GM18519 (cell line): ENCODE measurements at regions not wholly inside any gene's neighbourhood (a gene's known extent, or its start where the extent isn't known, plus 50 kb on each side); places are given as distances from the start of the nearest gene placed in this dataset.

Source experiments
- ATAC-seq: cut with Tn5 transposase; IDR thresholded peaks from one replicate; pipeline ENCODE4 v1.9.1; 2021; ENCODE audit warnings: mild to moderate bottlenecking, moderate library complexity; ENCODE audit not compliant: unreplicated experiment, low FRiP score

- ATAC-seq: no peak
Observed at GRCh38 chr13:83620530-83621220, 261.6 kb downstream of the SLITRK1 start.

DNA sequence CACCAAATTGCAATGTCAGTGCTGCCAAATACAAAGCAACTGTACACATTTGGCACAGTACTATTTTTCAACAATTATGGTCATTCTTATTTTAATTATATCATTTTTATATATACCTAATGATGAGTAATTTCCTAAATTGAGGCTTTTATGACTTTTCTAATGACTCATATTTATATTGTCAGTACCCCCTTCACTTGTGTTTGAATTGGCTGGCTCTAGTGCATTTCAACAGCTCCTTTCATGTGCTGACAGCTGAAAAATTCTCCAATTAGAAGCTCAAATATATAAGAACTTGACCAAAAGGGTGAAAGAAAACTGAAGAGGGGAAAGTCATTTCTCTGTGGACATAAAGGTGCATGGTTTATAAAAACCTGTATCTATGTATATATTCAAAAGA lies 263.3 kb downstream of the SLITRK1 start:
- no peak for ATAC-seq

GRCh38 chr13:83613524-83613923 lies 268.8 kb downstream of the SLITRK1 start:
- no peak for ATAC-seq

DNA sequence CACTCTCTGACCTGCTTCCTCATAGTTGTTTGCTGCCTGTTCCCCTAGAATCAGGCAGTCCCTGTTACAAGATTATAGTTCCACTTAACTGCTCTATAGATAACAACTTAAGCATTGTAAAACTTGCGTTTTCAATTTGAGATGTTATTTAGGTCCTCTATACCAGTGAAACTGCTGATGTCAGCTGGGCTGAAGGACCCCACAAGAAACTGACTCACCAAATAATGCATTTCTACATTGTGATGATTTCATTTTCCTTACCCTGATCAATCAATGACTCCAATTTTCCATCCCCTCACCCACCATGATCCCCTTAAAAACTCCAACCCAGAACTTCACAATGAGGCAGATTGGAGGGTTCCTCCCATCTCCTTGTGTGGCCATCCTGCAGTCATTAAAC lies 280.7 kb downstream of the SLITRK1 start:
- ATAC-seq: no peak

DNA sequence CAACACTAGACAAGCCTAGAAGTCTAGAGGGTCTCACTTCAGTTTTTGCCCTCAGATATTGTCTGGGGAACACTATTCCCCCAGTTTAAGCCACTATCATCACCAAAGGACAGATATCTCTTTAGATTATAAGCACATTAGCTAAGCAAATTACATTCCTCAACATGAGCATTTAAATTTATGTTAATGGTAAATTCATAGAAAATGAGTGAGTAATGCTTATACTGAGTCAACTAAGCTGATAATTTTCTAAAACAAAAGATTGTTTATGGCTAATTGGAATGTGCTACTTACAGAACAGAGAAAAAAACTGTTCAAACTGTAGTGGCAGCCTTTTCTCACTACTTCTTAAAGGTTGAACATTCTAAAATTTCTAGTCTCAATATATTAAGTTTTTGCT lies 290.2 kb downstream of the SLITRK1 start:
- ATAC-seq: no peak

DNA sequence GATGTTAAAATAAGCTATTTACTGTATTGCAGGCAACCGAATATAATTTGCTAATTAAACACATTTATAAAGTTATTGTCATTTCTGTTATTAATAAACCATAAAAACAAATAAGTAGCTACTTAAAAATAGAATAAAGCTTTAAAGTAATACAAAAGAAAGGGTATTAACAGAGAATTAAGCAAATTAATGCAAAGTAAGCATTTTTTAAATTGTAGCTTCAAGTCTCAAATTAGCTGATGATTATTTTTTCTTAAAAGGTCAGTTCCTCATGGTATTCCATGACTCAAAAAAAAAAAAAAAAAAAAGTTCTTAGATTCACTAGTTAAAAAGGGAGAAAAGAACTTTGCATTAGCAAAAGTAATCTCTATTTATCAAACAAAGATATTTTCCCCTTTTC lies 292.5 kb downstream of the SLITRK1 start:
- ATAC-seq: no peak

DNA sequence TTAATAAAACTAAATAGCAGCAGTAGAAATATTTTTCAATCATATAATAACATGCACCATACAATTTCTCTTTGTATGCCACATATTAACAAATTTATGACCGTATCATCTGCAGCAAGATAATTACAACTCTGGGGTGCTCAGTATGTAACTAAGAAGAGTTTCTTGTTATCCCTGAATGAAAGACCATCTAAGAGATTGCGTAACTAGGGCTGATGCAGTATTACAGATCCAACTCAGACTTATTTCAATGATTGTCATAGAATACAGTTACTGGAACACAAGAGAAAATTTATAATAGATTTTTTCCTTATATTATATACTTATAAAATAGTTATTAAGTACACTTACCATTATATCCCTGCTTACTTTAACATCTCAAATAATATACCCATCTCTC lies 305.1 kb downstream of the SLITRK1 start:
- ATAC-seq: no peak

GRCh38 chr13:83568019-83568418 lies 314.3 kb downstream of the SLITRK1 start:
- no peak for ATAC-seq

DNA sequence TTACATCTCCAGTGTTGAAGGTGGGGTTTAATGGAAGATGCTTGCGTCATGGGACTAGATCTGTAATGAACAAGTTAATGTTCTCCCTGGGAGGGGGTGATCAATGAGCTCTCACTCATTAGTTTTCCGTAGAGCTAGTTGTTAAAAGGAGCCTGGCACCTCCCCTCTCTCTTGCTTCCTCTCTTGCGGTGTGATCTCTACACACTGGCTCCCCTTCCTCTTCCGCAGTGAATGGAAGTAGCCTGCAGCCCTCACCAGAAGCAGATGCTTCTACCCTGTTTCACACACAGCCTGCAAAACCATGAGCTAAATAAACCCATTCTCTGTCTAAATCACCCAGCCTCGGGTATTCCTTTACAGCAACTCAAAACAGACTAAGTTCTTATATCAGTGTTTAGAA lies 318.8 kb downstream of the SLITRK1 start:
- no peak for ATAC-seq

GRCh38 chr13:83557845-83558244 lies 324.4 kb downstream of the SLITRK1 start:
- no peak for ATAC-seq

GRCh38 chr13:83549671-83550070 lies 332.6 kb downstream of the SLITRK1 start:
- no peak for ATAC-seq

DNA sequence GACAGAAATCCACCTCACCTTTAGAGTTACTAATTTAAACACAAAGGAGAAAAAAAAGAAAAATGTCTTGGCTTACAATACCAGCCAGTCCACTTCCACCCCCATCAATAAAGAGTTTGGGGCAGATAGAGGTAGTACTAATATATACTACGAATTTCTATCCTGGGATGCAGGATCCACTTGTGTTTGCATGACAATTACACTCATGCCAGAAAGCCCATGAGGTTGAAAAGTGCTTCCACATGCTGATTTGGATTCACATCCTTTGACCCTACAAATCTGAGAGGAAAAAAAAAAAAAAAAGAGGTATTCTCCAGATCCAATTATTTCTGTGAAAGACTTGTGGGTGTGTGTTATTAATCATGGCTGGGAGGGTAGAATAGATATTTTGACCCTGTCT lies 335.2 kb downstream of the SLITRK1 start:
- ATAC-seq: no peak

DNA sequence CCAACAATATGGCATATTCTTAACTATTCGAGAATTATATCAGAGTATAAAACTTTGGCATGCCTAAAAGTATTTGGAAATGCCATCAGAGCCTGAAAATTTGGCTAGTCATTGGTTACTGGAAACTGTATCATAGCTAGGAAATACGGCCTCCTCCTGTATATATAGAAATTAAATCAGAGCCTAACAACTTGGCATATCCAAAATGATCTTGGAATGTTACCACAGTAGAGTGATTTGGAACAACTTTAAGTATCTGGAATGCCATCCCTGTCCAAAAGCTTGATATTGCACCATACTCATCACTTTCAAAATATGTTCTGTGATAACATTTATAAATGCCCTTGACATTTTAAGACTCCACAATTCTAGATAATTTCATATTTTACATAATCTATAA lies 335.8 kb downstream of the SLITRK1 start:
- ATAC-seq: no peak

GRCh38 chr13:83538636-83539035 lies 343.6 kb downstream of the SLITRK1 start:
- ATAC-seq: no peak

DNA sequence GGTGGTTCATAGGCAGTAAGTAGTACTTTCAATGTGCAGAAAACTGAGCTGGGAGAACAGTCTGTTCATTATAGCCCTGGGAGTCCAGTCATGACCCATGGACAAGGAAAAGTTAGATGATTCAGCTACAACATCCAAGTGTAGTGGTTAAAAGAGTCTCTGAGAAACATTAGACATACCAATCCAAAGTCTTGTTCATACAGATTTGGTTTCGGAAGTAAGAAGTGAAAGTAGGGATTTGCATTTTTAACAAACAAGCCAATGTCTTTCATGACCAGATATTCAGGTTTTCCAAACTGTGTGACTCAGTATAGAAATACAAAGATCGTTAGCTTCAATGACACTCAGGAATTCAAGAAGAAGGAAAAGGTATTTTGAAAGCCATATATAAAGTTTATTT lies 345.3 kb downstream of the SLITRK1 start:
- no peak for ATAC-seq

DNA sequence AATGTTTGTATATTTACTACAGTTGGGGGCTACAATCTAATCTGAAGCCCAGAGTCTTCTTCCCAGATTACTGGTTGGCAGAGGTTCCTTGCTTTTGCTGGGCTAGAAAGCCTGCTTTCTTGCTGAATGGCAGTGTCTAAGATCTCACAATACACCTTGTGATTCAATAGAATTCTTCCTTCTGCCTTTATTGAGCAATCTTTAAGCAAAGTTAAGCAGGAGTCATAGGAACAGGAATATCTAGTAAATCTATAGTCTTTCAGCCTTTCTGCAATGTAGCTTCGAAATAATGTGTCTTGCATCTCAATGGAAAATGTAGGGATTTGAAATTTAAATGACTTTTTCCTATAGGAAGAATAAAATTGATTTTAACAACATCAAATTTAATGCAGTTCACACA lies 346.1 kb downstream of the SLITRK1 start:
- ATAC-seq: no peak

GRCh38 chr13:83532809-83533208 lies 349.5 kb downstream of the SLITRK1 start:
- no peak for ATAC-seq

DNA sequence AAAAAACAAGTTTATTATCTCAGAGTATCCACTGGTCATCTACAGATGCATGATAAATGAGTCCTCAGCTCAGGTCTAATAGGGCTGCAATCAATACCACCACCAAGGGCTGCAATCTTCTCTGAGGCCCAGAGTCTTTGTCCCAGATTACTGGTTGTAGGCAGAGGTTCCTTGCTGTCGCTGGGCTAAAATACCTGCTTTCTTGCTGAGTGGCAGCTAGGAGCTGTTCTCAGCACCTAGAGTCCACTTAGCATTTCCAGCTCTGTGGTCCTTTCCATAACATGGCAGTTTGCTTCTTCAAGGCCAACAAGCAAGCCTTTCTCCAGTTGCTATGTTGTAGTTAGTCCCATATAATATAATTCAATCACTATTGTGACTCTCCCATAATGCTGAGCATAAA lies 351.3 kb downstream of the SLITRK1 start:
- no peak for ATAC-seq

GRCh38 chr13:83516781-83517180 lies 365.5 kb downstream of the SLITRK1 start:
- no peak for ATAC-seq

DNA sequence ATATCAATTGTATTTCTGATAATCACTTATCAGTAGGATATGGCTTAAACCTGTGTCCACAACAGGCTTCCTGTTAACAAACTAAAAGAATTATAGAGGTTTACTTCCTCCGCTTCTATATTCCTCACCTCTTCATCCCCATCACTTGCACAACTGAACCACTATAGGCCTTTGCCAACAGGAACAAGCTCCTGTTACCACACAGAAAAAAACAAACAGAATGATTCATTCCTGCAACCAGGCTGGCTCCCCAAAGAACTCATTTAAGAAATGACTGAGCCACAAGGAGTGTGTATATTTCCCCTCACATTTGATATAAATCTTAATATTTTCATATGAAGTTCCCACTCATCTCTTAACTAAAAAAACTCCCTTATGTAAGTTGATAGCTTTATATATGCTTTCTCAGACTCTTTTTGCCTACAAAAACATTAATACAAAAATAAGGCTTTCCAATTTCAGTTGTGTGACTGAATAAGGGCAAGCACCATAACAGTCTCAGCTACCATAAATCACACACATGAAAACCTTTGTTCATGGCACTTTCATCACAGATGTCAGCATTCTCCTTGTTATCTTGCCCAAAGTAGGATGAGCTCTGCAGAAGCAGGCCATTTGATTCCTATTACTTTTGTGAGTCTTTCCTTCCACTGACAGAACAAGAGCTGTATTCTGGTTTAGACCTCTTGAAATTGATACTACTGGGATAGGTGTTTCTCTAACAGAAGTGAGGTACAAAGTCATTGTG lies 366.8 kb downstream of the SLITRK1 start:
- ATAC-seq: no peak

GRCh38 chr13:83508771-83509301 lies 373.4 kb downstream of the SLITRK1 start:
- no peak for ATAC-seq

- no peak for ATAC-seq
Observed at GRCh38 chr13:83503424-83503823, 378.9 kb downstream of the SLITRK1 start.
